Activated CD4-positive, alpha-beta T cell treated with anti-CD3 and anti-CD28 coated beads for 4 hours (primary cell): ENCODE measurements at regions not wholly inside any gene's neighbourhood (a gene's known extent, or its start where the extent isn't known, plus 50 kb on each side); places are given as distances from the start of the nearest gene placed in this dataset.
"Not testable (repeated sequence)": the region's sequence is repeated elsewhere in the genome, so short reads cannot be mapped to it uniquely, and the experiment has no call there.

Experiments used
- DNase-seq, 2 donors: peaks; one replicate each; pipeline ENCODE4 v3.0.0-alpha.2; 2020

- DNase-seq = no peak
Observed at GRCh38 chr14:105581551-105582341, 55.4 kb downstream of the TMEM121 start.

GRCh38 chr14:105582639-105583038, 56.3 kb downstream of the TMEM121 start:
- DNase-seq = no peak

GRCh38 chr14:105583914-105584313, 57.5 kb downstream of the TMEM121 start:
- DNase-seq = not testable (repeated sequence)

- DNase-seq = not testable (repeated sequence)
Observed at GRCh38 chr14:105585290-105585689, 58.9 kb downstream of the TMEM121 start.

GRCh38 chr14:105585722-105586121, 59.3 kb downstream of the TMEM121 start:
- DNase-seq = not testable (repeated sequence)

DNA sequence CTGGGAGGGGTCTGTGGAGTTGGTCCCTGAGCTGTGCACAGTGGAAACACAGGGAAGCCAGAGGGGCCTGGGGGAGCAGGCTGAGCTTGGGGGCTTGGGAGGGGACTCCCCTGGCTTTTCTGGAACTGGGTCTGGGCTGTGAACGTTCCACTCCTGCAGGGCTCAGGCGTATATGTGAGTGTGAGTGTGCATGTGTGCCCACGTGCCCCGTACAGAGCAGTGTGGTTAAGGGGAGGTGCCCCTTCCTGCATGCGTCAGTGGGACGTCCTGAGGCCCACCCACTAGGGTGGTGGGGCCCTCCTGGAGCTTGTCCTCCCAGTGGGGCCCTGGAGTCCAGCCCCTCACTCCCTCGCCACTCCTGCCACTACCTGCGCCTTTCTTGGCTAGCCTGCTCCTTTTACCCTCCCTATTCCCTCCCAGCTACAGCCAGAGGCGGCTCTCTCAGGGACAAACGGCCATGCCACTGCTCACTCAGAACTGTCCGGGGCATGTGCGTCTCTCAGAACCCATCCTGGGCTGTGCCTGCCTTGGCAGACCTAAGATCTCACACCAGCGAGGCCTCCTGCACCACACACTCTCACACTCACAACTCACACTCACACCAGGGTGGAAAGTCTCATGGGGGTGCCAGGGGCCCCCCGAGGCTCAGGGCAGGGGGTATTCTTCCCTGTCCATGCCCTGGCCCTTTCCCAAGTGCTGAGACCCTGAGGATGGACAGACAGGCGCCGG, 59.9 kb downstream of the TMEM121 start:
- DNase-seq = not testable (repeated sequence)

DNA sequence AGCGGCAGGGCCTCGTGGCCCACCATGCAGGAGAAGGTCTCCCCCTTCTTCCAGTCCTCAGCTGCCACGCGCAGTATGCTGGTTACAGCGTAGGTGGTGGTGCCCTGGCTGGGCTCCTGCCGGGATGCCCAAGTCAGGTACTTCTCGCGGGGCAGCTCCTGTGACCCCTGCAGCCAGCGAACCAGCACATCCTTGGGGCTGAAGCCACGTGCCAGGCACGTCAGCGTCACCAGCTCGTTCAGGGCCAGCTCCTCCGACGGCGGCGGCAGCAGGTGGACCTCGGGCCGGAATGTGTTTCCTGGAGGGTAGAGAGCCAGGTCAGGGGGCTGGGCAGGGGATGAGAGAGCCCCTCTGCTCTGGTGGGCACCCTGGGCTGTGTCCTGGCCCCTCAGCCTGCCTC, 60.7 kb downstream of the TMEM121 start:
- not testable (repeated sequence) for DNase-seq

- DNase-seq = not testable (repeated sequence)
Observed at GRCh38 chr14:105587482-105588235, 61.3 kb downstream of the TMEM121 start.

- DNase-seq = no peak
Observed at GRCh38 chr14:105588236-105588860, 62.0 kb downstream of the TMEM121 start.

- DNase-seq = no peak
Observed at GRCh38 chr14:105589161-105589925, 63.0 kb downstream of the TMEM121 start.

DNA sequence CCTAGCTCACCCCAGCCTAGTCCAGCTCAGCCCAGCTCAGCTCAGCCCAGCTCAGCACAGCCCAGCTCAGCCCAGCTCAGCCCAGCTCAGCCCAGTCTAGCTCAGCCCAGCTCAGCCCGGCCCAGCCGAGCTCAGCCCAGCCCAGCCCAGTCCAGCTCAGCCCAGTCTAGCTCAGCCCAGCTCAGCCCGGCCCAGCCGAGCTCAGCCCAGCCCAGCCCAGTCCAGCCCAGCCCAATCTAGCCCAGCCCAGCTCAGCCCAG, 63.5 kb downstream of the TMEM121 start:
- not testable (repeated sequence) for DNase-seq

DNA sequence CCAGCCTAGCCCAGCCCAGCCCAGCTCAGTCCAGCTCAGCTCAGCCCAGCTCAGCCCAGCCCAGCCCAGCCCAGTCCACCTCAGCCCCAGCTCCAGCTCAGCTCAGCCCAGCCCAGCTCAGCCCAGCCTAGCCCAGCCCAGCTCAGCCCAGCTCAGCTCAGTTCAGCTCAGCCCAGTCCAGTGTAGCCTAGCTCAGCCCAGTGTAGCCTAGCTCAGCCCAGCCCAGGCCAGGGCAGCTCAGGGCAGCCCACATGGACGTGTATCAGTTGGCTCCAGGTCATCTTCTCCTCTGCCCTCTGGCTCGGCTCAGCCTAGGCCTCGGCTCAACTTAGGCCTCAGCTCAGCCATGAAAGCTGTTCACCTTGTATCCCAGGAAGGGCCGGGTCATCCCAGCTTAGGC, 64.7 kb downstream of the TMEM121 start:
- DNase-seq = no peak

GRCh38 chr14:105591792-105592341, 65.5 kb downstream of the TMEM121 start:
- DNase-seq = not testable (repeated sequence)

DNA sequence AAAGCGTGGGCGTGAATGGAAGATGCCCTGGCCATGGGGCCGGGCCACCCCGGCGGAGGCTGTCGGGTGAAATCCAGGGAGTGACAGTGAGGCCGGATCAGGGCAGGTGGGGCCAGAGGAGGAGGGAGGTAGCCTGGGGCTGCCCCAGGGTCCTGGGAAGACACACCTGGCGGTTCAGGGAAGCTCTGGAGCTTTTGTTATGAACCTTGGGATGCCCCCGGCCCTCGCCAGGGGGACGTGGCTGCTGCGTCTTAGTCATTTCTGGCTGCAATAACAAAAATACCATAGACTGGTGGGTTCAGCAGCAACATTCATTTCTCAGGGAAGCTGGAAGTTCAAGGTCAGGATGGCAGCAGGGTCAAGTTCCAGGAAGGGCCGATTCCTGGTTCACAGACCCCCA, 66.3 kb downstream of the TMEM121 start:
- DNase-seq = not testable (repeated sequence)

DNA sequence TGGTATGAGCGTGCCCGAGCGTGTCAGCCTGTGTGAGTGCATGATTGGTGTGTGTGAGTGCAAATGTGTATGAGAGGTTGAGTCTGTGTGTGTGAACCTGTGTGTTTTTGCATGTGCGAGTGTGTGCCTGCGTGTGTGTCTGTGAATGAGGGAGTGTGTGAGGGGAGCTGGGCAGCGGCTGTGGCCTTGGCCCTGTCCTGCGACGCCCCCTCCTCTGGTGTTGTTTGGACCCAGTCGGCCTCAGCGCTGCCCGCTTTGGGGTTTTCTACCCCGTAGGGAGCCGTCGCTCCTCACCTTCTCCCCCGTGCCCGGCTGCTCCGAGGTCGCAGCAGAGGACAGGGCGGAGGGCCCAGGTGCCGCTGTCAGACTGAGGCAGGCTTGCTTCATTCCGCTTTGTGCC, 69.0 kb downstream of the TMEM121 start:
- DNase-seq = not testable (repeated sequence)

- DNase-seq = not testable (repeated sequence)
Observed at GRCh38 chr14:105596374-105596773, 70.0 kb downstream of the TMEM121 start.

- not testable (repeated sequence) for DNase-seq
Observed at GRCh38 chr14:105598040-105598763, 71.8 kb downstream of the TMEM121 start.

GRCh38 chr14:105598925-105599586, 72.7 kb downstream of the TMEM121 start:
- not testable (repeated sequence) for DNase-seq

DNA sequence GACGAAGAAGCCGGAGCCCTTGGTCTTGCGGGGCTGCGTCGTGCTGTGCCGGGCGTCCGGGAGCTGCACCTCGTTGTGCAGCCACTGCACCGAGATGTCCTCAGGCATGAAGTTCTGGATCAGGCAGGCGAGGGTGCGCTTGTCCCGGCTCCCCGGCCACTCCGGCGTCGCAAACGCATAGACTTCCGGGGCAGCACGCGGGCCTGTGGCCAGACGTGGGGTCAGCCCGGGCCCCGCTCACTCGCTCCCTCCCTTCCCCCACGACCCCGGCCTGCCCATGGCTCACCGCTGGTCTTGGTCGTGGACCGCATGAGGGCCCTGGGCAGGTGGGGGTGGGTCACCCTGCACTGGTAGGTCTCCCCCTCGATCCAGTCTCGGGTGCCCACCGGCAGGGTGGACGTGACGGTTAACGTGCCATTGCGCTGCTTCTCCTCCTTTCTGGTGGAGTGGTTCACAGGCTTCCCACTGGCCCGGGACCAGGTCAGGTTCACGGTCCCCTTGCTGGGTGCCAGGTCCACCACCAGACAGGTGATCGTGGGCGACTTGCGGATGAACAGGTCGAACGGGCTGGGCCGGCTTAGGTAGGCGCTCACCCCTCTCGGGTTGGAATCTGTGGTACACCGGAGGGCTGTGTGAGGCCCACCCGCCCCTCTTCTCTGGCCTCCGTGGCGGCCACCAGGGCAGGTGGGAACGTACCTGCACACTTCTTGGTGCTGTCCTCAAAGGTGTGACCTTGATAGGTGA, 74.0 kb downstream of the TMEM121 start:
- not testable (repeated sequence) for DNase-seq

GRCh38 chr14:105600939-105601359, 74.6 kb downstream of the TMEM121 start:
- no peak for DNase-seq
